NCI-H1092 treated with DMSO at 0.1 percent for 48 hours (cell line): ENCODE measurements at regions not wholly inside any gene's neighbourhood (a gene's known extent, or its start where the extent isn't known, plus 50 kb on each side); places are given as distances from the start of the nearest gene placed in this dataset.

Experiments used
- DNase-seq: peaks from one replicate; lab custom pipeline; 2025; lab: John Stamatoyannopoulos, UW

GRCh38 chr2:219893541-219893940 lies 266.1 kb downstream of the SLC4A3 start:
- DNase-seq: no peak

- DNase-seq: no peak
Observed at GRCh38 chr2:219897456-219897855, 270.0 kb downstream of the SLC4A3 start.

- no peak for DNase-seq
Observed at GRCh38 chr2:219901155-219901554, 273.7 kb downstream of the SLC4A3 start.

- DNase-seq: no peak
Observed at GRCh38 chr2:219902891-219903552, 275.6 kb downstream of the SLC4A3 start.

- no peak for DNase-seq
Observed at GRCh38 chr2:219905640-219906039, 278.2 kb downstream of the SLC4A3 start.

GRCh38 chr2:219906114-219907010 lies 278.9 kb downstream of the SLC4A3 start:
- no peak for DNase-seq

- no peak for DNase-seq
Observed at GRCh38 chr2:219907011-219907365, 279.6 kb downstream of the SLC4A3 start.

GRCh38 chr2:219908538-219908937 lies 281.1 kb downstream of the SLC4A3 start:
- no peak for DNase-seq

- no peak for DNase-seq
Observed at GRCh38 chr2:219911541-219911940, 284.1 kb downstream of the SLC4A3 start.

- DNase-seq: no peak
Observed at GRCh38 chr2:219912491-219912921, 285.1 kb downstream of the SLC4A3 start.

- no peak for DNase-seq
Observed at GRCh38 chr2:219914577-219914976, 287.1 kb downstream of the SLC4A3 start.

GRCh38 chr2:219916281-219916680 lies 288.9 kb downstream of the SLC4A3 start:
- no peak for DNase-seq

GRCh38 chr2:219916726-219917440 lies 289.5 kb downstream of the SLC4A3 start:
- no peak for DNase-seq

- DNase-seq: no peak
Observed at GRCh38 chr2:219918254-219918653, 290.8 kb downstream of the SLC4A3 start.

GRCh38 chr2:219918944-219919343 lies 291.5 kb downstream of the SLC4A3 start:
- peak; percentile 37 for DNase-seq

GRCh38 chr2:219919506-219919905 lies 292.1 kb downstream of the SLC4A3 start:
- DNase-seq: no peak

GRCh38 chr2:219929835-219930234 lies 302.4 kb downstream of the SLC4A3 start:
- DNase-seq: no peak

GRCh38 chr2:219939647-219940046 lies 312.2 kb downstream of the SLC4A3 start:
- DNase-seq: no peak

GRCh38 chr2:219944866-219945265 lies 317.4 kb downstream of the SLC4A3 start:
- no peak for DNase-seq

- DNase-seq: no peak
Observed at GRCh38 chr2:219946021-219946420, 318.6 kb downstream of the SLC4A3 start.

- DNase-seq: no peak
Observed at GRCh38 chr2:219946529-219946928, 319.1 kb downstream of the SLC4A3 start.

GRCh38 chr2:219947575-219947974 lies 320.1 kb downstream of the SLC4A3 start:
- no peak for DNase-seq

GRCh38 chr2:219949053-219949452 lies 321.6 kb downstream of the SLC4A3 start:
- DNase-seq: no peak
